T-helper 1 cell treated with Interleukin-12 subunit alpha and Interleukin-12 subunit beta and Interleukin-4 antibody, amounts not matched to agents 30 μg/mL and 1 μg/mL, for 36 hours (primary cell): ENCODE measurements at regions not wholly inside any gene's neighbourhood (a gene's known extent, or its start where the extent isn't known, plus 50 kb on each side); places are given as distances from the start of the nearest gene placed in this dataset.

Experiments used
- H3K27ac Mint-ChIP-seq: one replicate; pipeline ENCODE4 v1.8.0; 2021; ENCODE audit warnings: mild to moderate bottlenecking, mixed read lengths
- H3K27me3 Mint-ChIP-seq: one replicate; pipeline ENCODE4 v1.8.0; 2021; ENCODE audit warnings: low read depth, mixed read lengths
- H3K36me3 Mint-ChIP-seq: one replicate; pipeline ENCODE4 v1.8.0; 2021; ENCODE audit warnings: low read depth, mixed read lengths
- H3K4me1 Mint-ChIP-seq: one replicate; pipeline ENCODE4 v1.8.0; 2021; ENCODE audit warnings: low read depth, mixed read lengths
- H3K4me3 Mint-ChIP-seq: one replicate; pipeline ENCODE4 v1.8.0; 2021; ENCODE audit warnings: mild to moderate bottlenecking, moderate library complexity, mixed read lengths
- H3K9me3 Mint-ChIP-seq: one replicate; pipeline ENCODE4 v1.8.0; 2021; ENCODE audit warnings: mixed read lengths

DNA sequence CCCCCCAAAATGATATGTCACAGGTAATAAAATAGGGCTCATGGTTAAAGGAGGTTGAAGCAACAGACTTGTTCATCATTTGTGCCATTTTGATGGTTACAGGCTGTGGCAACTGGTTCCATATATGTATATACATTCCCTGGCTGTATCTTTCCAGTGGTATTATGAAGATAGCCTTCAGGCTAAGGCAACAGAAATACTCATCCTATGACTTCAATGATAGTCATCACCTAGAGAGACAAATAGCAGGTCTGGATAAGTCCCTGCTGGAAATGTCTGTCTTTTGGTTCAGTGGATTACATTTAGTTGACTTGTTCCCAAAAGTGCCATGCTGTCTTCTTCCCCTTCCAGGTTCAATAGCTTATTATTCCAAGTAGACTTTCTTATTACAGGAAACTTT lies 997.4 kb downstream of the FLRT2 start:
- Mint-ChIP-seq H3K27me3 (no peaks in the 10 kb centered on the region), H3K36me3 (no peaks in the 10 kb centered on the region), H3K9me3 (no peaks in the 10 kb centered on the region), H3K27ac (no peak overlapping the region), H3K4me3 (no peak overlapping the region), H3K4me1 (no peaks in the 10 kb centered on the region)

DNA sequence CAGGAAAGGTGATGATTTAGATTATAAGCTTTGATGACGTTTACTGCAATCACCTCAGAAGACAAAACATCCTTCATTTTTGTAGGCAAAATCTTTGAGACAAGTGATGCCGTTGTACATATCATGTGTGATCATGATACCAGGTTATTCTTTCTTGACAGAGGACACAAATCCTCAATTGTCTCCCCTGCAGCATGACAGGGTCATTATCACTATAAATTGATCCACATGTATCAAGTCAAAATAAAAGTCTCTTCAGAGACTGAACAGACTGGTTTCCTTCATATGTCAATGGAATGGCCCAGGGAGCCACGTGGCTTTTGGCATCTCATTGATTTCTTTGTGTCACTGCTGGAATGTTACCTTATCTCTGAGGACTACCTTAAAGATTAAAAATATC lies 995.7 kb downstream of the FLRT2 start:
- no peaks in the 10 kb centered on the region for H3K9me3 Mint-ChIP-seq

GRCh38 chr14:86521843-86522242 lies 991.9 kb downstream of the FLRT2 start:
- no peaks in the 10 kb centered on the region for H3K36me3 Mint-ChIP-seq
- H3K27ac Mint-ChIP-seq, result no peak overlapping the region
- H3K4me3 Mint-ChIP-seq, result no peak overlapping the region
- no peaks in the 10 kb centered on the region for H3K4me1 Mint-ChIP-seq
- H3K27me3 Mint-ChIP-seq, result no peaks in the 10 kb centered on the region
- H3K9me3 Mint-ChIP-seq, result no peaks in the 10 kb centered on the region

More for the DNA sequence above, 995.7 kb downstream of the FLRT2 start:
- Mint-ChIP-seq H3K4me3 (no peak overlapping the region), H3K27me3 (no peaks in the 10 kb centered on the region), H3K36me3 (no peaks in the 10 kb centered on the region), H3K27ac (no peak overlapping the region), H3K4me1 (no peaks in the 10 kb centered on the region)

DNA sequence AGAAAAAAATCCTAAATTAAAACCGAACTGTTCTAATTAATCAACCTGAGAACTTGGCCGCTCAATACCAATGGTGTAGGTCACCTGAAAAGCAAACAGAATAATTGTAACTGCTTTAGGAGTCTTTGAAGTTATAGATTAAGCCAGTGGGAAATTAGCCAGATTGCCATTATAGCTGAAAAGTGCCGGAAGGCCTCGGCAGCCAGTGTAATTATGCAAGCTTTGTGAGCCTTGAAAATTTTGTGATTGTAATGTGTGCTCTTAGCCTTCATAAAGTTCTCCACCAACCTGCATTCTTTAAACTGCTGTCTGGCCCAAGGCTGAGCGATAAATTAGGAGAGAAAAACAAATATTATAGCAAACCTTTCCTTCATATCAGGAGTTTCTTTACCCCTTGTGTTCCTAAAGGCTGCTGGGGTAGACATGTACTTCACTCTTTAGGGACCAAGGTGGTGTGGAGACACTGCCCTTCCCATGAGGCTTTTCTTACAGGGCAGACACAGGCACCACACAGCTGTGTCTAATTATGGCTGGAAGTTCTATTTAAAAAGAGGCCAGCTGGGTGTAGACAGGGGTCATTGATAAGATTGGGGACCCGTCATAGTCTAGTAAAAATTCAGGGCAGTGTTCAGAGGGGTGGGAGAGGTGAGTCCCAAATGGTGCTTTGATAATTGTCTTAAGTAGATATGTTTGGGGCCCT lies 991.2 kb downstream of the FLRT2 start:
- Mint-ChIP-seq H3K4me3 (no peak overlapping the region), H3K9me3 (no peaks in the 10 kb centered on the region), H3K4me1 (no peaks in the 10 kb centered on the region), H3K27ac (no peak overlapping the region), H3K36me3 (no peaks in the 10 kb centered on the region), H3K27me3 (no peaks in the 10 kb centered on the region)

- Mint-ChIP-seq H3K4me3 (no peak overlapping the region), H3K4me1 (no peaks in the 10 kb centered on the region), H3K9me3 (no peaks in the 10 kb centered on the region), H3K27ac (no peak overlapping the region), H3K36me3 (no peaks in the 10 kb centered on the region), H3K27me3 (no peaks in the 10 kb centered on the region)
Measured at GRCh38 chr14:86518298-86518697, 988.4 kb downstream of the FLRT2 start.

DNA sequence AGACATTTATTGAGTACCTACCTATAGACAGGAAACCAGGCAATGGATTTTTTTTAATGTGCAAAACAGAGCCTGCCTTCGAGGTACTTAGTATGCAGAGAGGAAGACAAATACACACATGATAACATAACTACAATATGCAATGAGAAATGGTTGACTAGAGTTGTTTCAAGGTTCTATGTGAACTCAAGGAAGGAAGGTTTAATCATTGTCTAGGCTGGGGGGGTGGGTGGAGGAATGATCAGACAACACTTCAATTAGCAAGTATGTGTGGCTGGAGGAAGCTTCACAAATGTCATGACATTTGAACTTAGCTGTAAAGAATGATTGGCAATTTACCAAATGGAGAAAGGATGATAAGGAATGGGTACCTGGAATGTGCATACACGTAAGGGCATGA lies 985.3 kb downstream of the FLRT2 start:
- no peaks in the 10 kb centered on the region for H3K27me3 Mint-ChIP-seq
- H3K4me3 Mint-ChIP-seq, result no peak overlapping the region
- H3K36me3 Mint-ChIP-seq, result no peaks in the 10 kb centered on the region
- no peaks in the 10 kb centered on the region for H3K4me1 Mint-ChIP-seq
- H3K9me3 Mint-ChIP-seq, result no peaks in the 10 kb centered on the region
- no peak overlapping the region for H3K27ac Mint-ChIP-seq

- H3K27me3 Mint-ChIP-seq, result no peaks in the 10 kb centered on the region
- H3K4me1 Mint-ChIP-seq, result no peaks in the 10 kb centered on the region
- H3K27ac Mint-ChIP-seq, result no peak overlapping the region
- no peaks in the 10 kb centered on the region for H3K36me3 Mint-ChIP-seq
- H3K9me3 Mint-ChIP-seq, result no peaks in the 10 kb centered on the region
- no peak overlapping the region for H3K4me3 Mint-ChIP-seq
Measured at GRCh38 chr14:86513564-86513963, 983.6 kb downstream of the FLRT2 start.

DNA sequence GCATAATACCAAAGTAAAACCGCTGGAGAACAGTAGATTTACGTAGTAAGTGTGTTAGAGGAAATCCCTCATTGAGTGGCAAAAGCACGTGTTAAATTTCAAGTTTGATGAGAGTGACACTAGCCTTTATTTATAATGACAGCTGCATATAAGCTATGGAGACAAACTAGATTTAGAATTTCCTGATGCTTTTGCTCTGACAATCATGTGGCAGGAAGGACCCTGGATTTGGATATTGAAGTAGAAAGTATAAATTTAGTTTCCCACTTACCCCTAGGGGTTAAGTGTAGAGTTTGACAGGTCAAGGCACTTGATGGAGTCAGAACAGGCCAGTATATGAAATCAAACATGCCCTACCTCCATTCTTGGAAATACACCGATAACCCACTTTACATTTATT lies 983.1 kb downstream of the FLRT2 start:
- Mint-ChIP-seq H3K4me3 (no peak overlapping the region), H3K27ac (no peak overlapping the region), H3K36me3 (no peaks in the 10 kb centered on the region), H3K9me3 (no peaks in the 10 kb centered on the region), H3K27me3 (no peaks in the 10 kb centered on the region), H3K4me1 (no peaks in the 10 kb centered on the region)

GRCh38 chr14:86510491-86510890 lies 980.5 kb downstream of the FLRT2 start:
- Mint-ChIP-seq H3K4me1 (no peaks in the 10 kb centered on the region), H3K9me3 (no peaks in the 10 kb centered on the region)

GRCh38 chr14:86505808-86506207 lies 975.9 kb downstream of the FLRT2 start:
- H3K4me3 Mint-ChIP-seq, result no peak overlapping the region
- H3K36me3 Mint-ChIP-seq, result no peaks in the 10 kb centered on the region
- no peaks in the 10 kb centered on the region for H3K27me3 Mint-ChIP-seq
- peaks cover 3% of the 10 kb centered on the region for H3K4me1 Mint-ChIP-seq
- H3K9me3 Mint-ChIP-seq, result no peaks in the 10 kb centered on the region
- no peak overlapping the region for H3K27ac Mint-ChIP-seq

More at GRCh38 chr14:86510491-86510890, 980.5 kb downstream of the FLRT2 start:
- Mint-ChIP-seq H3K4me3 (no peak overlapping the region), H3K27ac (no peak overlapping the region), H3K27me3 (no peaks in the 10 kb centered on the region), H3K36me3 (no peaks in the 10 kb centered on the region)

DNA sequence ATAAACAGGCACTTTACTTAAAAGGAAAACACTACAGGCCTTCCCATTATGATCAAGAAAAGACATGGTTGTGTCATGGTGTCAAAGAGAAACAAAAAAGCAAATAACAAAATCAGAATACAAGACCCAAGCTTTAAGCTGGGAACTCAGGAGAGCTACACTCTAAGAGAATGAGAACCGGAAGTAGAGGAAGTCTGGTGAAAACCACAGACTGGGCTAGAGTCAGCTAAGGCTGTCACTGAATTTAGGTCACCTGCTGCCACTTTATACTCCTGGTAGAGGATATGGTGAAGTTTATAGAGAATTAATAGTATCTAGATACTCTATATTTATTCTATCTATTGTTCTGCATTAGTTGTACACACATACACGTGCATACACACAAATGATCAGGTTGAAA lies 971.7 kb downstream of the FLRT2 start:
- Mint-ChIP-seq H3K27me3 (no peaks in the 10 kb centered on the region), H3K4me3 (no peak overlapping the region), H3K4me1 (peaks cover 3% of the 10 kb centered on the region), H3K36me3 (no peaks in the 10 kb centered on the region), H3K27ac (no peak overlapping the region), H3K9me3 (no peaks in the 10 kb centered on the region)

GRCh38 chr14:86491743-86492142 lies 961.8 kb downstream of the FLRT2 start:
- Mint-ChIP-seq H3K27me3 (no peaks in the 10 kb centered on the region), H3K27ac (no peak overlapping the region), H3K4me1 (no peaks in the 10 kb centered on the region), H3K9me3 (no peaks in the 10 kb centered on the region), H3K36me3 (no peaks in the 10 kb centered on the region), H3K4me3 (no peak overlapping the region)

DNA sequence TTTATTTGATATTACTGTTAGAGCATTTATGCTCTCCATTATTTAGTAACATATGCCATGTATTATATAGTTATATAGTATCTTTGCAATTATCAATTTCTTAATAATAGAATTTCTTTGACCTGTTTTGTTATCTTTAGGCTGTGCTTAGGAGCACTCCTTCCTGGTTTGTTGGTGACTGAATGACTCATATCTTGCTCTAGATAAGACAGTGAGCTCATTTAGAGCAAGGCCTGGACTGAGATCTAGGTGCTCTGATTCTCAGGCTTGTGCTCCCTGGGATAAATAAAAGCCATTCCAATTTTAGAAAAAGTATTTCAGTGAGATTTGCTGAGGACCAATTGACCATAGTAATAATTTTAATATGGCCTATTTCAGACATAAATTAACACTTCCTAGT lies 951.2 kb downstream of the FLRT2 start:
- no peaks in the 10 kb centered on the region for H3K9me3 Mint-ChIP-seq
- no peaks in the 10 kb centered on the region for H3K4me1 Mint-ChIP-seq
- H3K27me3 Mint-ChIP-seq, result no peaks in the 10 kb centered on the region
- H3K36me3 Mint-ChIP-seq, result no peaks in the 10 kb centered on the region
- H3K4me3 Mint-ChIP-seq, result no peak overlapping the region
- no peak overlapping the region for H3K27ac Mint-ChIP-seq

DNA sequence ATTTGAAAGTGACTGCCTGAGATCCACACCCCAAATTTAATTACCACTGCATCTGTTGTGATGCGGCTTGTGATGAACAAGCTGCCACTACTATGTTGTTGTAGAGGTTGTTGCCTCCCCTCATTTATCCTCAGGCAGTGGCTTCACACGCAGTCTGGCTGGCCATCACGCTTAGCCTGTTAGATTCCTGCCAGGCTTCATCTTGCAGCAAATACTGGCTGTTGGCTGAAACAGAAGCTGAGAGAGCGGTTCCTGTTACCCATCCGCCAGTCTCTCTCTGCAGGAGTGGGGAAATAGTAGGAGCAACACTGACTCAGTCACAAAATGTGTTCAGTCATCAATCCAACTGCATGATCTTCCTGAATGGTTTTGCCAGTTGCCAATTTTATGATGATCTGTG lies 934.4 kb downstream of the FLRT2 start:
- no peak overlapping the region for H3K27ac Mint-ChIP-seq
- H3K36me3 Mint-ChIP-seq, result no peaks in the 10 kb centered on the region
- no peak overlapping the region for H3K4me3 Mint-ChIP-seq

DNA sequence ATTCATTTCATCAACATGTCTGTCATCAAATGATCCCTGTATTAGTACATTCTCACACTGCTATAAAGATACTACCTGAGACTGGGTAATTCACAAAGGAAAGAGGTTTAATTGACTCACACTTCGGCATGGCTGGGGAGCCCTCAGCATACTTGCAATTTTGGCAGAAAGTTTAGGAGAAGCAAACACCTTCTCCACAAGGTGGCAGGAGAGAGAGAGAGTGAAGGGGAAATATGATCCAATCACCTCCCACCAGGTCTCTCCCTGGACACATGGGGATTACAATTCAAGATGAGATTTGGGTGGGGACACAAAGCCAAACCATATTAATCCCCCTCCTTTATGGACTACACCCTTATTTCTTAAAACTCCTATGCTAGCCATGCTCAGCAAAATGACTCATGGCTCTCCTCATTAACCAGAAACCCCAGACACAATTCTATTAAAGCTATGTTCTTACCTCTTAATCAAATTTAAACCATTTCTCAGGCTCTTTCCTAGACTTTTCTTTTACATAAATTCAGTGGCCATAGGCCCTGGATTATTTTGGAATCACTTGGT lies 932.3 kb downstream of the FLRT2 start:
- Mint-ChIP-seq H3K9me3 (no peaks in the 10 kb centered on the region), H3K27me3 (no peaks in the 10 kb centered on the region)

More for the DNA sequence above, 934.4 kb downstream of the FLRT2 start:
- H3K27me3 Mint-ChIP-seq, result no peaks in the 10 kb centered on the region
- H3K4me1 Mint-ChIP-seq, result no peaks in the 10 kb centered on the region
- no peaks in the 10 kb centered on the region for H3K9me3 Mint-ChIP-seq

More for the DNA sequence above, 932.3 kb downstream of the FLRT2 start:
- H3K27ac Mint-ChIP-seq, result no peak overlapping the region
- no peaks in the 10 kb centered on the region for H3K4me1 Mint-ChIP-seq
- H3K36me3 Mint-ChIP-seq, result no peaks in the 10 kb centered on the region
- no peak overlapping the region for H3K4me3 Mint-ChIP-seq
